GM12891 (cell line): ENCODE measurements at regions not wholly inside any gene's neighbourhood (a gene's known extent, or its start where the extent isn't known, plus 50 kb on each side); places are given as distances from the start of the nearest gene placed in this dataset.

Experiments used
- DNase-seq: peaks from one replicate; pipeline ENCODE4 v3.0.0; 2011; ENCODE audit warnings: low spot score; ENCODE audit not compliant: insufficient read length
- FAIRE-seq: peaks from 2 replicates; lab custom pipeline; 2011; peaks lifted over from hg19 to GRCh38; lab: Jason Lieb, UNC
- PAX5 ChIP-seq: IDR thresholded peaks from 2 replicates; pipeline ENCODE4 v1.6.1; 2011; ENCODE audit warnings: low read length, moderate library complexity, mild to moderate bottlenecking; ENCODE audit not compliant: insufficient read depth, severe bottlenecking
- POLR2A ChIP-seq: IDR thresholded peaks from 2 replicates; pipeline ENCODE4 v1.6.1; 2011; ENCODE audit warnings: low read depth, low read length, control low read depth
- POLR2AphosphoS5 ChIP-seq: IDR thresholded peaks from 2 replicates; pipeline ENCODE4 v1.6.1; 2011; ENCODE audit warnings: low read depth, low read length, control low read depth
- POU2F2 ChIP-seq: IDR thresholded peaks from 2 replicates; pipeline ENCODE4 v1.6.1; 2011; ENCODE audit warnings: low read depth, mild to moderate bottlenecking, control low read depth, low read length, moderate library complexity
- SPI1 ChIP-seq: IDR thresholded peaks from 2 replicates; pipeline ENCODE4 v1.6.1; 2011; ENCODE audit warnings: low read depth, low read length, control low read depth
- TAF1 ChIP-seq: IDR thresholded peaks from 2 replicates; pipeline ENCODE4 v1.6.1; 2011; ENCODE audit warnings: low read depth, low read length, control low read depth

DNA sequence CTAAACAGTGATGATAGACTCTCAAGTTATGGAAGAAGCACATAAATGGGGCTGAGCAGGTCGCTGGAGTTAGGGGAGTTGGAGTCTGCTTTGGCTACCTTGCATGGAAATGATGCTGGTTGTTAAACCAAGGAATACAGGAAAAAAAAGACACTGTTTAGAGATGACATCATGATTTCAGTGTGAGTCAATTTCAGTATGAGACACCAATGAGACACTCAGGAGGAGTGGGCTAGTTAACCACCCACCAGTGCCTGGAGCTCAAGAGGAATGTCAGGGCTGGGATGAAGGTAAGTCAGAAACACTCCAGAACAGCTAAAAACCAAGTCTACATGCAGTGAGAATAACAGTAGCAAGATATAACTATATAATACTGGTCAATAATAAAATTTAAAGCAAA, 303.6 kb downstream of the SOX11 start:
- TF ChIP-seq POU2F2 (no peak), POLR2A (no peak), PAX5 (no peak), TAF1 (no peak), SPI1 (no peak), POLR2AphosphoS5 (no peak)
- DNase-seq (no peak), FAIRE-seq (no peak)

DNA sequence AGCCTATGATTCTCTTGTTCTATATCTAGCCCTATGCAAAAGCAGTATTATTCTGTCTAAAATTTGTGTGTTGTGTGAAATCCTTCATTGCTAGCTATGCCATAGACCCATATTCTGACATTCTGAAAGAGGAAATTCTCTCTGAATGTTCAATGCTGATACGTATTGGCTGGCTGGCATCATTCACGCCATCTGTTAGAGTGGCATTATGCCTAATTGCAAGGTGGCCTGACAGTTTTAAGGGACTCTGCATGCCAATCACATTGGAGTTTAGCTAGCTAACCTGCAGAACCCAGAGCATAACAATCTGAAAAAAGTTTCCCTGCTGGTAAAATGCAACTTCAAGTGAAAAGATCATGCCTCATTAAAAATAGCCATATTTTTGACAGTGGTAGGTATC, 316.0 kb downstream of the SOX11 start:
- TF ChIP-seq POLR2AphosphoS5: no peak
- TF ChIP-seq SPI1: no peak
- TF ChIP-seq POLR2A: no peak
- no peak for TF ChIP-seq TAF1
- no peak for TF ChIP-seq PAX5
- no peak for TF ChIP-seq POU2F2
- FAIRE-seq: no peak
- DNase-seq: no peak

DNA sequence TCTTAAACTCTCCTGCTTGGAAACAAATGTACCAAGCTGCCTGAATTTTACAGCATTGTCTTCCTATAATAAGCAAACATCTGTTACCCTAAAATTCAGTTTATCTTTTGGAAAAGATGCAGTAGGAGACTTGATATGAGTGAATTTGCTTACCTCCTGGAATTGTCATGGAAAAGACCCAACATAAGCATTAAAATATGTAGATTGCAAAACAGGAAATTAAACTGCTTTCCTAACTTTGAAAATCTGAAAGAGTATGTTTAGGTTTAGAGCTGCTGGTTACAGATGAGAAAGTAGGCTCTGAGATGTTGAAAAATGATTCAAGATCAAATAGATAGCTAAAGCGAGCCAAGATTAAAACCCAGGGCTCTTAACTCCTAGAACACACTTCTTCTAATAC, 316.5 kb downstream of the SOX11 start:
- no peak for FAIRE-seq
- no peak for DNase-seq
- TF ChIP-seq TAF1 (no peak), POLR2AphosphoS5 (no peak), PAX5 (no peak)

DNA sequence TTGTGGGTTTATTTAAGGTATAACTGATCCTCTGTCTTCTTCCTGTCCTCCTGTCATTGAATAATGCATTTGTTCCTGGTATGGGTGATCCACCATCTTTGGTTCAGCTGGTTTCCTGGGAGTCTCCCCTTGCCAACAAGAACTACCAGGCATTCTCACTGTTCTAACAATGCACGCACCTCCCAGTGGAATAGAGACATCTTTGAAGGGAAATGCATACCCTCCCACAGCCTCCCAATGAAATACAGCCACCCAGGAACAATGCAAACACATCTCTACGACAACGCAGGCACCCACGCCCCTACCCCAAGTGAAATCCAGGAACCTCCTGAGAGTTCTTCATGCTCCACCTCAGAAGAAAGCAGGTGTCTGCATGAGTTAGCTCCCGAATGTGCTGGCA, 318.0 kb downstream of the SOX11 start:
- DNase-seq: no peak
- no peak for FAIRE-seq
- TF ChIP-seq SPI1: no peak
- no peak for TF ChIP-seq TAF1
- TF ChIP-seq POU2F2: no peak
- no peak for TF ChIP-seq PAX5
- TF ChIP-seq POLR2AphosphoS5: no peak
- TF ChIP-seq POLR2A: no peak

DNA sequence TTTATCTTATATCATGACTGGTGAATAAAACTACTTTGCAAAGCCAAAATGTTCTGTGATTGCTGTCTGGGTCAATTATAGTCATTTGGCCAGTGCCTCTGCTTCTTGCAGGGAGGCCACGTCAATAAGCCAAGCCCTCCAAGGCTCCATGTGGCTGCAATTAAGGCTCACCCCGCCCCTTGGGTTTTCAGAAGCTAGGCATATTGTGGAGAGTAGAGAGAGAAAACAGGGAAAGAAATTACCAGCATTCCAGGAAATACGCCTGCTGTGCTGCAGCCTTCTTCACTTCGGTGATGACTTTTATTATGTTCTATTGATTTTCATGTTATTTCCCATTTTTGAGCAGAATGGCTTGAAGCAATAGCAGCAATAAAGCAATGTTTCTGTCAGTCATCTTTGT, 319.7 kb downstream of the SOX11 start:
- TF ChIP-seq POU2F2 (no peak), SPI1 (no peak), POLR2A (no peak), TAF1 (no peak), POLR2AphosphoS5 (no peak)
- FAIRE-seq: no peak
- no peak for DNase-seq

DNA sequence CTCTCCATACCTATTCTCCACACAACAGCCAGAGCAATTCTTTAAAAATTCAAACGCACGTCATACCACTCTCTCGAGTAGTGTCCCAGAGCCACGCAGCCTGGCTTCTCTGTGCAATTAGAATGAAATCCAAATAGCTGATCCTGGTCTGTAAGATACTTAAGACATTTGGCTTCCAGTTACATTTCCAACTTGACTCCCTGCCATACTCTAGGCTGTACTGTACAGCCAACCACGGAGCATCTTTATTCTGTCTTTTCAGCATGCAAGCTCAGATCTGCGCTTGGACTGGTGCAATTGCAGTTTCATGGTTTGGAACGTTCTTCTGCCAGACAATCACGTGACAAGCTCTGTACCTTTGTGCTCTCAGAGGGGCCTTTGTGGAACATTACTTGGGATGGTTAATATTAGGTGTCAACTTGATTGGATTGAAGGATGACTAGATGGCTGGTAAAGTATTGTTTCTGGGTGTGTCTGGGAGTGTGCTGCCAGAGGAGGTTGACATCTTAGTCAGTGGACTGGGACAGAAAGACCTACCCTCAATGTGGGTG, 325.6 kb downstream of the SOX11 start:
- TF ChIP-seq POLR2AphosphoS5: no peak
- no peak for TF ChIP-seq POU2F2
- no peak for TF ChIP-seq TAF1
- no peak for TF ChIP-seq PAX5
- FAIRE-seq (no peak), DNase-seq (no peak)

DNA sequence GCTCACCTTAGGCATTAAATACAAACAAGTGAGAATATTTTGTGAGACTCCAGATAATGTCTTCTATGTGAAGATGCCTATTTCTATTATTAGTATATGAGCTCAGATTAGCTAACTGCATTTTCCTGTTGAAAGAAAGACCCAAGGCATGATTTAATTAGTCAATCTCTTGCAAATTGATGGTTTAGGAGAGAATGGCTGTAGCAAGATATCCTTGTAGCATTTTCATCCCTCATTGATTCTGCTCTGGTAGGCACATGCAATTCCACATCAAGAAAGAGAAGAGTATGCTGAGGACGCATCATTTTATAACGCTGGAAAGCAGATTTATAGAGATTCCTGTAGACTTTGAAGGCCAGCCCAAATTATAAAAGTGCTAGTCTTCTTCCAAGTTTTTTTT, 332.0 kb downstream of the SOX11 start:
- TF ChIP-seq POU2F2: no peak
- no peak for TF ChIP-seq POLR2A
- no peak for TF ChIP-seq SPI1
- TF ChIP-seq POLR2AphosphoS5: no peak
- TF ChIP-seq TAF1: no peak
- TF ChIP-seq PAX5: no peak
- FAIRE-seq (no peak), DNase-seq (no peak)

DNA sequence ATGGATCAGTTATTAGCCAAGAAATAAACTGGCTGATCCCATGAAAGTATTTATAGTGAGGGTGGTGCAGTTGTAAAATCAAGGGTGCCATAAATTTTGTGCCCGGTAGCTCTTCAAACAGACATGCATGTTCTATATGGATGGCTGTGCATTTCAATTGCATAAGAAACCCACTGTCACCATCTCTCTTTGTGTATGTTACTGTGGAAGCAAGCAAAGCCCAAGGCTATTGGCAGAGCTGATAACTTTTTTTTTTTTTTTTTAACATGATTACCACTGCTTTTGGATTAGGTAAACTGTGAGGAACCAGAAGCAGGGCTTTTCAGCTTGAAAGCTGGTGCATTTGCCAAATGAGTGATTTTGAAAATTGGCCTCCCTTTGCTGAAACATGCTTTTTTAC, 332.6 kb downstream of the SOX11 start:
- no peak for FAIRE-seq
- DNase-seq: no peak
- TF ChIP-seq PAX5: no peak

DNA sequence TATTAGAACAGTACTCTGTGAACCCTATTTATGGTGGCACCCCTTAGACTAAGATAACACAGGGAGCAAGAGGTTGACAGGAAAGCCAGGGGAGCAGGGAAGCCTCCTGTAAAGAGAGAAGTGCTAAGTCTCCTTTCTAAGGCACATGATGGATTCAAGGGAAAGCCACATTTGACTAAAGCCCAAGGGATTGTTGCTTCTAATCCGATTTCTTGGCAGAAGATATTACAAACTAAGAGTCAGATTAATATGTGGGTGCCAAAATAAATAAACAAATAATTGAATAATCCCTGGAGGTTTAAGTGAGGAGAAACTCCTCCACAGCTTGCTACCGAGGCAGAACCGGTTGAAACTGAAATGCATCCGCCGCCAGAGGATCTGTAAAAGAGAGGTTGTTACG, 333.2 kb downstream of the SOX11 start:
- TF ChIP-seq SPI1 (no peak), PAX5 (no peak), POLR2A (no peak), POU2F2 (no peak), TAF1 (no peak), POLR2AphosphoS5 (no peak)
- FAIRE-seq: no peak
- DNase-seq: no peak

DNA sequence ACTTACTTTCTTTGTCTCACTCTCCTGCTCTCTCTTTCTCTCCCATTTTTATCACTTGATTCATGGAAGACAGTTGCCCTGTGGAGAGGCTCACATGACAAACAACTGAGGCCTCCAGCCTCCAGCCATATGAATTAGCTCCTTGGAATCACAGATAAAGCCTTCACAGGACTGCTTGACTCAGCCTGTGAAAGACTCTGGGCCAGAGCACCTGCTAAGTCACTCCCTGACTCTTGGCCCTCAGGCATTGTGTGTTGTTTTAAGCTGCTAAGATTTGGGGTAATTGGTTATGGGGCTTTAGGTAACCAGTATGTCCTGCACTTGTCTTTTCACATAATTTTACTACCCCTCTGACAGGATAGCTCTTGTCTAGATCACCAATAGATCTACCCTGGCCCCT, 334.9 kb downstream of the SOX11 start:
- TF ChIP-seq POLR2A: no peak
- no peak for TF ChIP-seq POU2F2
- TF ChIP-seq TAF1: no peak
- no peak for TF ChIP-seq PAX5
- no peak for TF ChIP-seq POLR2AphosphoS5
- no peak for TF ChIP-seq SPI1
- FAIRE-seq (no peak), DNase-seq (no peak)

DNA sequence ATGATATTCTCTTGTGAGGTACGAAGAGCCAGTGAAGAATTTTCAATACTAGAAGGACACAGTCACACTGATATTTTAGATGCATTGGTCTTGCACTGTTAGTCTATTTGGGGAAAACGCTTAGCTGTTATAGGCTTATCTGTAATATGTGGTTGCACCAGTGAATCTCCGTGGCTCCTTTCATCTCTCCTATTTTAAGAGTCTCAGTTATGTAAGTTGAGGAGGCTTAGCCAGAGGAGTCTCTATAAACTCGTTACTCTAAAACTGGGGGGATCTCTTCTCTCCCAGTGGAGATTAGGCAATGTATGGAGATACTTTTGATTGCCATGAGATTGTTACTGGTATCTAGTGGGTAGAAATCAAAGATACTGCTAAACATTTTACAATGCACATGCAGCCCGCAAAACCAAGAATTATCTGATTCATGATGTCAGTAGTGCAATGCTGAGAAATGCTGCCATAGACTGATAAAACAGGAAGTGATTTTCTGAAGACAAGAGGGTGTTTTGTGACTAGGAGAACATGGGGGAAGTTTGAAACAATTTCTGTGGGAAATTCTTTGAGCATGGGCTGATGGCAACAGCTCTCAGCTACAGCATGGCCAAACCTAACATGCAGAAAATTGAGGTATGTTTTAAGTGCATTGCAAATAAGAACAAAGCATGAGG, 339.1 kb downstream of the SOX11 start:
- FAIRE-seq (peak; percentile 58), DNase-seq (no peak)
- TF ChIP-seq SPI1 (peak; percentile 77), POLR2AphosphoS5 (no peak)
